ENCODE measurements at regions not wholly inside any gene's neighbourhood (a gene's known extent, or its start where the extent isn't known, plus 50 kb on each side); places are given as distances from the start of the nearest gene placed in this dataset.
A peak's percentile ranks its signal among the peaks of the same experiment; 100 is the strongest.
"Not testable (repeated sequence)": the region's sequence is repeated elsewhere in the genome, so short reads cannot be mapped to it uniquely, and the experiment has no call there.

- no peak for DNase-seq
Measured at GRCh38 chr11:87454241-87454640, 416.5 kb downstream of the TMEM135 start.

- no peak for DNase-seq
Measured at GRCh38 chr11:87453531-87454089, 415.9 kb downstream of the TMEM135 start.

GRCh38 chr11:87452025-87452424, 414.3 kb downstream of the TMEM135 start:
- not testable (repeated sequence) for DNase-seq

- DNase-seq: no peak
Measured at GRCh38 chr11:87451395-87451794, 413.7 kb downstream of the TMEM135 start.

- DNase-seq: no peak
Measured at GRCh38 chr11:87447606-87448005, 409.9 kb downstream of the TMEM135 start.

- no peak for DNase-seq
Measured at GRCh38 chr11:87444993-87445392, 407.3 kb downstream of the TMEM135 start.

GRCh38 chr11:87443707-87444106, 406.0 kb downstream of the TMEM135 start:
- no peak for DNase-seq

GRCh38 chr11:87440076-87440770, 402.5 kb downstream of the TMEM135 start:
- no peak for DNase-seq

- no peak for DNase-seq
Measured at GRCh38 chr11:87438416-87438815, 400.7 kb downstream of the TMEM135 start.

GRCh38 chr11:87437844-87438223, 400.1 kb downstream of the TMEM135 start:
- DNase-seq: no peak

- no peak for DNase-seq
Measured at GRCh38 chr11:87437133-87437843, 399.6 kb downstream of the TMEM135 start.

- no peak for DNase-seq
Measured at GRCh38 chr11:87432022-87432421, 394.3 kb downstream of the TMEM135 start.

GRCh38 chr11:87431392-87431791, 393.7 kb downstream of the TMEM135 start:
- no peak for DNase-seq

- DNase-seq: no peak
Measured at GRCh38 chr11:87430821-87431220, 393.1 kb downstream of the TMEM135 start.

- DNase-seq: no peak
Measured at GRCh38 chr11:87429996-87430395, 392.3 kb downstream of the TMEM135 start.

- no peak for DNase-seq
Measured at GRCh38 chr11:87428266-87428665, 390.5 kb downstream of the TMEM135 start.

GRCh38 chr11:87425943-87426342, 388.2 kb downstream of the TMEM135 start:
- no peak for DNase-seq

GRCh38 chr11:87425391-87425790, 387.7 kb downstream of the TMEM135 start:
- DNase-seq: no peak

- no peak for DNase-seq
Measured at GRCh38 chr11:87423161-87423560, 385.4 kb downstream of the TMEM135 start.

- no peak for DNase-seq
Measured at GRCh38 chr11:87422566-87422965, 384.8 kb downstream of the TMEM135 start.

GRCh38 chr11:87421422-87421821, 383.7 kb downstream of the TMEM135 start:
- peak; percentile 26 to 31 for DNase-seq

- no peak for DNase-seq
Measured at GRCh38 chr11:87417951-87418350, 380.2 kb downstream of the TMEM135 start.

GRCh38 chr11:87405843-87406242, 368.1 kb downstream of the TMEM135 start:
- DNase-seq: no peak

GRCh38 chr11:87405356-87405755, 367.6 kb downstream of the TMEM135 start:
- DNase-seq: no peak
